OCI-LY7 (cell line): ENCODE measurements at regions not wholly inside any gene's neighbourhood (a gene's known extent, or its start where the extent isn't known, plus 50 kb on each side); places are given as distances from the start of the nearest gene placed in this dataset.
"Not testable (repeated sequence)": the region's sequence is repeated elsewhere in the genome, so short reads cannot be mapped to it uniquely, and the experiment has no call there.

Source experiments
- BruUV-seq: library from RNA; stranded (reverse); fragments of 400-500 nt; replicated peaks from 2 replicates; lab custom pipeline; 2021; lab: Mats Ljungman, UMichigan
- CTCF ChIA-PET: fragments of 300-600 bp; sonication (Branson Sonifier 250); formaldehyde crosslinking; loops from one replicate; lab custom pipeline; 2022; ENCODE audit warnings: antibody characterized with exemption; ENCODE audit not compliant: unreplicated experiment; lab: Charles Lee
- POLR2A ChIA-PET: fragments of 300-600 bp; sonication (Branson Sonifier 250); formaldehyde crosslinking; loops from one replicate; lab custom pipeline; 2022; ENCODE audit warnings: antibody characterized with exemption; lab: Charles Lee
- DNase-seq: peaks from one replicate; pipeline ENCODE4 v3.0.0-alpha.2; 2015; ENCODE audit warnings: low spot score
- H2AFZ ChIP-seq: fragments of 200-600 bp; sonication (generic), shearing (Covaris generic); 2 replicates; pipeline ENCODE4 v1.6.1; 2014; ENCODE audit warnings: mild to moderate bottlenecking, antibody characterized with exemption, low read length, moderate library complexity
- H3K27ac ChIP-seq: fragments of 200-600 bp; sonication (generic); 2 replicates; pipeline ENCODE4 v1.5.1; 2014; ENCODE audit warnings: mixed run types, low read depth, mild to moderate bottlenecking, moderate library complexity, low read length, inconsistent platforms; ENCODE audit not compliant: poor library complexity, severe bottlenecking
- H3K36me3 ChIP-seq: fragments of 200-600 bp; sonication (generic); 2 replicates; pipeline ENCODE4 v1.6.1; 2014; ENCODE audit warnings: mild to moderate bottlenecking, antibody characterized with exemption, low read length, moderate library complexity, mixed read lengths; ENCODE audit not compliant: insufficient read depth
- H3K4me1 ChIP-seq: fragments of 200-600 bp; sonication (generic); 2 replicates; pipeline ENCODE4 v1.5.1; 2014; ENCODE audit warnings: mild to moderate bottlenecking, low read length; ENCODE audit not compliant: insufficient read depth, poor library complexity, severe bottlenecking
- H3K4me2 ChIP-seq: fragments of 200-600 bp; sonication (generic); 2 replicates; pipeline ENCODE4 v1.6.1; 2014; ENCODE audit warnings: mild to moderate bottlenecking, low read length
- H3K4me3 ChIP-seq: fragments of 200-600 bp; sonication (generic); 2 replicates; pipeline ENCODE4 v1.5.1; 2014; ENCODE audit warnings: mild to moderate bottlenecking, low read depth, low read length; ENCODE audit not compliant: poor library complexity, severe bottlenecking
- H3K79me2 ChIP-seq: fragments of 200-600 bp; sonication (generic); 2 replicates; pipeline ENCODE4 v1.6.1; 2016; ENCODE audit warnings: low read depth, mild to moderate bottlenecking, low read length, moderate library complexity, mixed read lengths; ENCODE audit not compliant: insufficient read depth
- H3K9me2 ChIP-seq: fragments of 200-600 bp; sonication (generic); 2 replicates; pipeline ENCODE4 v1.6.1; 2016; ENCODE audit warnings: mild to moderate bottlenecking, low read length, mixed read lengths; ENCODE audit not compliant: insufficient read depth
- H3K9me3 ChIP-seq: fragments of 200-600 bp; sonication (generic); 2 replicates; pipeline ENCODE4 v1.6.1; 2014; ENCODE audit warnings: mild to moderate bottlenecking, mixed run types, low read length, mixed read lengths
- H4K20me1 ChIP-seq: fragments of 200-600 bp; sonication (generic); 2 replicates; pipeline ENCODE4 v1.6.1; 2014; ENCODE audit warnings: mild to moderate bottlenecking, antibody characterized with exemption, low read length, moderate library complexity, mixed read lengths; ENCODE audit not compliant: insufficient read depth
- CTCF ChIP-seq: fragments of 200-600 bp; sonication (generic); conservative IDR thresholded peaks from 2 replicates; pipeline ENCODE4 v1.5.1; 2014; ENCODE audit warnings: mild to moderate bottlenecking, antibody characterized with exemption, low read length, moderate library complexity, mixed read lengths
- EZH2phosphoT487 ChIP-seq: fragments of 200-600 bp; sonication (generic); IDR thresholded peaks from 2 replicates; pipeline ENCODE4 v1.6.1; 2018; ENCODE audit warnings: low read depth, borderline replicate concordance, mild to moderate bottlenecking, mixed run types, antibody characterized with exemption, low read length, moderate library complexity, mixed read lengths
- intact Hi-C: fragments of 100-400 bp; cut with micrococcal nuclease; formaldehyde crosslinking; loops from one replicate; pipeline ENCODE4 v1.10.0; 2022; ENCODE audit not compliant: unreplicated experiment

- no peak for TF ChIP-seq CTCF
- no peak for TF ChIP-seq EZH2phosphoT487
- no peaks in the 10 kb centered on the region for H3K79me2 ChIP-seq
- no peak overlapping the region for H3K4me3 ChIP-seq
- no peak for DNase-seq
- no peaks in the 10 kb centered on the region for H3K9me3 ChIP-seq
- ChIA-PET POLR2A (interaction anchor here (0.6 kb wide), 1 partner anchor 25 kb away, joined by 3 read pairs; no protein-coding TSS in a partner anchor), CTCF (no interaction called here)
- no peak overlapping the region for H3K4me2 ChIP-seq
- H3K36me3 ChIP-seq: no peaks in the 10 kb centered on the region
- H2AFZ ChIP-seq: no peak overlapping the region
- intact Hi-C loops: no loop called here
- BruUV-seq: no TSS peak
- H4K20me1 ChIP-seq: no peaks in the 10 kb centered on the region
- H3K9me2 ChIP-seq: no peaks in the 10 kb centered on the region
- no peaks in the 10 kb centered on the region for H3K4me1 ChIP-seq
- no peak overlapping the region for H3K27ac ChIP-seq
These were observed 1384.9 kb downstream of the CDH8 start for GRCh38 chr16:60651346-60651745.

DNA sequence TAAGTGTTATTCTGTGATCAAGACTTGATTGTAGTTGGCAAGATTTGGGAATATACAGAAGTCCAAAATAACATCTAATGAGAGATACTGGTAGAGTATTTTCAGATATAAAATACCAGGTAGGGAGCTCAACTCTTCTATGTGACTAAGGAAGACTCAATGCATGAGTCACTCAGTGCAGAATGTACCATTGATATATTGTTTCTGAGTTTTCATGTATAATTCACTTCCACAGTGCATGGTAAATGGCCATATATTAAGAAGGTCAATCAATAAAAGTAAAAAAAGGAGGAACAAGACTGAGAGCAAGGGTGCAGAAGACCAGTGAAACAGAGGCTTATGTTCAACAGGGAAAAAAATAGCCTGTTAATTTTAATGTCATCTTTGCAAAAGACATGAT, 1387.9 kb downstream of the CDH8 start:
- no peaks in the 10 kb centered on the region for H3K79me2 ChIP-seq
- ChIA-PET CTCF (no interaction called here), POLR2A (no interaction called here)
- H2AFZ ChIP-seq: no peak overlapping the region
- no peak for TF ChIP-seq EZH2phosphoT487
- no peak for TF ChIP-seq CTCF
- H3K27ac ChIP-seq: no peak overlapping the region
- no peaks in the 10 kb centered on the region for H3K4me1 ChIP-seq
- H4K20me1 ChIP-seq: no peaks in the 10 kb centered on the region
- no peaks in the 10 kb centered on the region for H3K36me3 ChIP-seq
- intact Hi-C loops: no loop called here
- DNase-seq: no peak
- H3K9me3 ChIP-seq: no peaks in the 10 kb centered on the region
- H3K4me3 ChIP-seq: no peak overlapping the region
- no peaks in the 10 kb centered on the region for H3K9me2 ChIP-seq
- BruUV-seq: no TSS peak
- no peak overlapping the region for H3K4me2 ChIP-seq

DNA sequence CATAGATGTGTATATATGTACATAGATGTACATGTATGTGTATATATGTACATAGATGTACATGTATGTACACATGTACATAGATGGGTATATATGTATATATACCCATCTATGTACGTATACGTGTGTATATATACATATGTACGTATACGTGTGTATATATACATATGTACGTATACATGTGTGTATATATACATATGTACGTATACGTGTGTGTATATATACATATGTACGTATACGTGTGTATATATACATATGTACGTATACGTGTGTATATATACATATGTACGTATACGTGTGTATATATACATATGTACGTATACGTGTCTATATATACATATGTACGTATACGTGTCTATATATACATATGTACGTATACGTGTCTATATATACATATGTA, 1388.8 kb downstream of the CDH8 start:
- intact Hi-C loops: not testable (repeated sequence)

More for the DNA sequence above, 1388.8 kb downstream of the CDH8 start:
- H3K79me2 ChIP-seq, DNase-seq, H3K4me2 ChIP-seq, H3K36me3 ChIP-seq, CTCF ChIA-PET, H3K4me3 ChIP-seq, H3K9me2 ChIP-seq, H3K27ac ChIP-seq, H3K9me3 ChIP-seq, H2AFZ ChIP-seq, POLR2A ChIA-PET, BruUV-seq, H4K20me1 ChIP-seq, H3K4me1 ChIP-seq: not testable (repeated sequence)
